Choroid plexus epithelial cell (primary cell): ENCODE measurements at regions not wholly inside any gene's neighbourhood (a gene's known extent, or its start where the extent isn't known, plus 50 kb on each side); places are given as distances from the start of the nearest gene placed in this dataset.

Experiments used
- DNase-seq: peaks from one replicate; pipeline ENCODE4 v3.0.0-alpha.2; 2010; ENCODE audit warnings: low read depth
- H3K4me3 ChIP-seq: 2 replicates; pipeline ENCODE4 v1.5.1; 2011; ENCODE audit warnings: low read depth, mild to moderate bottlenecking, control low read depth, low read length, moderate library complexity
- CTCF ChIP-seq: conservative IDR thresholded peaks from 2 replicates; pipeline ENCODE4 v1.5.1; 2011; ENCODE audit warnings: low read depth, mild to moderate bottlenecking, control low read depth, inconsistent platforms, low read length, moderate library complexity

GRCh38 chr16:50917950-50918703, 176.2 kb downstream of the CYLD start:
- TF ChIP-seq CTCF: no peak
- no peak overlapping the region for H3K4me3 ChIP-seq
- no peak for DNase-seq

GRCh38 chr16:50916040-50916439, 174.2 kb downstream of the CYLD start:
- no peak for TF ChIP-seq CTCF
- H3K4me3 ChIP-seq: no peak overlapping the region
- no peak for DNase-seq

GRCh38 chr16:50915120-50915519, 173.2 kb downstream of the CYLD start:
- no peak overlapping the region for H3K4me3 ChIP-seq
- no peak for DNase-seq
- TF ChIP-seq CTCF: no peak

- no peak for DNase-seq
- H3K4me3 ChIP-seq: no peak overlapping the region
- no peak for TF ChIP-seq CTCF
Observed at GRCh38 chr16:50910736-50911100, 168.8 kb downstream of the CYLD start.

- no peak for TF ChIP-seq CTCF
- H3K4me3 ChIP-seq: no peak overlapping the region
- DNase-seq: no peak
Observed at GRCh38 chr16:50909831-50910735, 168.2 kb downstream of the CYLD start.

- DNase-seq: no peak
- no peak overlapping the region for H3K4me3 ChIP-seq
- no peak for TF ChIP-seq CTCF
Observed at GRCh38 chr16:50908468-50908867, 166.6 kb downstream of the CYLD start.

GRCh38 chr16:50906454-50906853, 164.6 kb downstream of the CYLD start:
- no peak for DNase-seq
- TF ChIP-seq CTCF: no peak
- H3K4me3 ChIP-seq: no peak overlapping the region
